ENCODE measurements at regions not wholly inside any gene's neighbourhood (a gene's known extent, or its start where the extent isn't known, plus 50 kb on each side); places are given as distances from the start of the nearest gene placed in this dataset.
A peak's percentile ranks its signal among the peaks of the same experiment; 100 is the strongest.

- DNase-seq: no peak
- peaks cover 0 to 7% (median 0%) of the 10 kb centered on the region in 12 donors for H3K4me1 ChIP-seq
- WGBS, 4 donors: 72 to 84% (median 80%) methylated on average over 5 of the region's 5 CpGs
- intact Hi-C loops (cut with DNase I): no loop called here
- H3K9me3 ChIP-seq: no peaks in the 10 kb centered on the region
- no peak overlapping the region for H3K4me3 ChIP-seq
- no peaks in the 10 kb centered on the region for H3K36me3 ChIP-seq
- TF ChIP-seq CTCF (IDR thresholded peaks at IDR 0.05) (no peak), POLR2A (IDR thresholded peaks at IDR 0.05) (no peak)
- H3K27ac ChIP-seq: no peak overlapping the region
- H3K27me3 ChIP-seq: no peaks in the 10 kb centered on the region
- no peak for ATAC-seq
Measured at GRCh38 chr6:150312395-150312794, 56.4 kb upstream of the IYD start.

GRCh38 chr6:150312844-150313584, 55.8 kb upstream of the IYD start:
- intact Hi-C loops (cut with DNase I): no loop called here
- Histone ChIP-seq H3K4me1 (peaks cover 0 to 7% (median 0%) of the 10 kb centered on the region in 12 donors), H3K36me3 (no peaks in the 10 kb centered on the region), H3K27me3 (no peaks in the 10 kb centered on the region), H3K27ac (no peak overlapping the region), H3K4me3 (no peak overlapping the region), H3K9me3 (no peaks in the 10 kb centered on the region)
- DNase-seq (no peak), ATAC-seq (no peak)
- 91 to 98% (median 92%) methylated on average over 7 of the region's 7 CpGs for WGBS, 4 donors
- TF ChIP-seq POLR2A (IDR thresholded peaks at IDR 0.05): no peak
- no peak for TF ChIP-seq CTCF (IDR thresholded peaks at IDR 0.05)

- TF ChIP-seq POLR2A (IDR thresholded peaks at IDR 0.05) (no peak), CTCF (IDR thresholded peaks at IDR 0.05) (no peak)
- no peak overlapping the region for H3K27ac ChIP-seq
- H3K4me3 ChIP-seq: no peak overlapping the region
- intact Hi-C loops (cut with DNase I): no loop called here
- H3K9me3 ChIP-seq: no peaks in the 10 kb centered on the region
- H3K4me1 ChIP-seq: peaks cover 0 to 7% (median 0%) of the 10 kb centered on the region in 12 donors
- H3K36me3 ChIP-seq: no peaks in the 10 kb centered on the region
- ATAC-seq (no peak), DNase-seq (no peak)
- WGBS, 4 donors: 55 to 68% (median 59%) methylated on average over 2 of the region's 2 CpGs
- H3K27me3 ChIP-seq: no peaks in the 10 kb centered on the region
Measured at GRCh38 chr6:150313781-150314180, 55.0 kb upstream of the IYD start.

- no peak overlapping the region for H3K27ac ChIP-seq
- no peak overlapping the region for H3K4me3 ChIP-seq
Measured at GRCh38 chr6:150314230-150315188, 54.3 kb upstream of the IYD start.

More at GRCh38 chr6:150314230-150315188, 54.3 kb upstream of the IYD start:
- Histone ChIP-seq H3K9me3 (no peaks in the 10 kb centered on the region), H3K36me3 (no peaks in the 10 kb centered on the region), H3K27me3 (no peaks in the 10 kb centered on the region), H3K4me1 (peaks cover 0 to 7% (median 0%) of the 10 kb centered on the region in 12 donors)
- TF ChIP-seq CTCF (IDR thresholded peaks at IDR 0.05): no peak
- TF ChIP-seq POLR2A (IDR thresholded peaks at IDR 0.05): no peak
- DNase-seq (no peak), ATAC-seq (peak in 1 of 4 donors; percentile 30)
- intact Hi-C loops (cut with DNase I): loop anchor here in 1 of 10 donors (5.0 kb wide), 1 partner anchor 172 kb away; the partner anchor contains the start of gene PPP1R14C
- WGBS, 4 donors: 55 to 62% (median 61%) methylated on average over 5 of the region's 5 CpGs

Data from heart left ventricle (tissue), 16 donors.